NCI-H345 (cell line): ENCODE measurements at regions not wholly inside any gene's neighbourhood (a gene's known extent, or its start where the extent isn't known, plus 50 kb on each side); places are given as distances from the start of the nearest gene placed in this dataset.

Experiments
- DNase-seq: peaks from one replicate; lab custom pipeline; 2025; lab: John Stamatoyannopoulos, UW

- no peak for DNase-seq
Measured at GRCh38 chr16:17853958-17854357, 383.2 kb upstream of the XYLT1 start.

- no peak for DNase-seq
Measured at GRCh38 chr16:17852977-17853702, 382.4 kb upstream of the XYLT1 start.

GRCh38 chr16:17850581-17851250 lies 380.0 kb upstream of the XYLT1 start:
- DNase-seq: no peak

GRCh38 chr16:17847234-17847795 lies 376.6 kb upstream of the XYLT1 start:
- DNase-seq: no peak

- DNase-seq: no peak
Measured at GRCh38 chr16:17846030-17846429, 375.3 kb upstream of the XYLT1 start.

- no peak for DNase-seq
Measured at GRCh38 chr16:17845031-17845430, 374.3 kb upstream of the XYLT1 start.

GRCh38 chr16:17843905-17844304 lies 373.1 kb upstream of the XYLT1 start:
- no peak for DNase-seq

- no peak for DNase-seq
Measured at GRCh38 chr16:17839907-17840306, 369.1 kb upstream of the XYLT1 start.

- DNase-seq: no peak
Measured at GRCh38 chr16:17839272-17839671, 368.5 kb upstream of the XYLT1 start.

GRCh38 chr16:17836868-17837602 lies 366.3 kb upstream of the XYLT1 start:
- DNase-seq: no peak

- DNase-seq: no peak
Measured at GRCh38 chr16:17835118-17835876, 364.5 kb upstream of the XYLT1 start.

GRCh38 chr16:17832738-17833137 lies 362.0 kb upstream of the XYLT1 start:
- no peak for DNase-seq

- DNase-seq: no peak
Measured at GRCh38 chr16:17831330-17831729, 360.6 kb upstream of the XYLT1 start.

GRCh38 chr16:17830651-17831050 lies 359.9 kb upstream of the XYLT1 start:
- no peak for DNase-seq

GRCh38 chr16:17829811-17830210 lies 359.1 kb upstream of the XYLT1 start:
- no peak for DNase-seq

GRCh38 chr16:17828012-17828411 lies 357.3 kb upstream of the XYLT1 start:
- DNase-seq: no peak

GRCh38 chr16:17827313-17827712 lies 356.6 kb upstream of the XYLT1 start:
- DNase-seq: no peak

GRCh38 chr16:17817943-17818342 lies 347.2 kb upstream of the XYLT1 start:
- no peak for DNase-seq

GRCh38 chr16:17817260-17817659 lies 346.5 kb upstream of the XYLT1 start:
- no peak for DNase-seq

GRCh38 chr16:17812771-17813170 lies 342.0 kb upstream of the XYLT1 start:
- DNase-seq: peak; percentile 42

GRCh38 chr16:17804857-17805256 lies 334.1 kb upstream of the XYLT1 start:
- no peak for DNase-seq
